ENCODE measurements at regions not wholly inside any gene's neighbourhood (a gene's known extent, or its start where the extent isn't known, plus 50 kb on each side); places are given as distances from the start of the nearest gene placed in this dataset.
"Not testable (repeated sequence)": the region's sequence is repeated elsewhere in the genome, so short reads cannot be mapped to it uniquely, and the experiment has no call there.

DNA sequence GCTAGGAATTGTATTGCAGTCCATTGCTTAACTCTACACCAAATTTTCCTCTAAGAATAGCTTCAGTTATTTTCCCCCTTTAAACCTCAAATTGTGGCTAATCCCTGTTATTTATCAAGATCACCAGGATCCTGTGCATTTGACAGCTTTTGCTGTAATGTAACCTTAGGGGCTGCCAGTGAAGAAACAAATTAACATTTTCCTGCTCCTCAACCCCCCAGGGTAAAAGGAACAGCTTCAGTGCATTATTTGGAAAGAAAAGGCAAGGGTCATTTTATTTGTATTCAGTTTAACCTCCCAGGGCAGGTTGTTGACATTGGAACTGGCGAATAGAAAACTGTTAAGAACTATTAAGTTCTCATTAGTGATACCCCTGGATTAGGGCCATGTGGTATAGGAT is 57.0 kb downstream of the PCDH20 start:
- ATAC-seq: no peak

DNA sequence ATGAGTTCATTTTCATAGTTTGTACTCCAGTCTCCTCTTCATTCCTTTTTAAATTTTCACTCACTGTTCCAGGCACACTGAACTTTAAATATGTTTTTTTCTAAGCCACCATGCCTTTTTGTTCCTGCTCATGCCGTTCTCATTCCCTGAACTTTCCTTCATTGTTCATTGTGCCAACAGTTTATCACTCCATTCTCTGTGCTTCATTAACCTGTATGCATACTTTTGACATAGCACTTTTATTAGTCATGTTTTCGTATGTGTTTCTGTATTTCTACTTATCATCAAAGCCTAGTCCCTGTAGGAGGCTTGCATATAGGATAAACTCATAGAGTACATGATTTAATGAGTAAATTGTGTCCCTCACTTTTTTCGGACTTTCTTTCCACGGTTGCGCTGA is 65.3 kb downstream of the PCDH20 start:
- no peak for ATAC-seq

DNA sequence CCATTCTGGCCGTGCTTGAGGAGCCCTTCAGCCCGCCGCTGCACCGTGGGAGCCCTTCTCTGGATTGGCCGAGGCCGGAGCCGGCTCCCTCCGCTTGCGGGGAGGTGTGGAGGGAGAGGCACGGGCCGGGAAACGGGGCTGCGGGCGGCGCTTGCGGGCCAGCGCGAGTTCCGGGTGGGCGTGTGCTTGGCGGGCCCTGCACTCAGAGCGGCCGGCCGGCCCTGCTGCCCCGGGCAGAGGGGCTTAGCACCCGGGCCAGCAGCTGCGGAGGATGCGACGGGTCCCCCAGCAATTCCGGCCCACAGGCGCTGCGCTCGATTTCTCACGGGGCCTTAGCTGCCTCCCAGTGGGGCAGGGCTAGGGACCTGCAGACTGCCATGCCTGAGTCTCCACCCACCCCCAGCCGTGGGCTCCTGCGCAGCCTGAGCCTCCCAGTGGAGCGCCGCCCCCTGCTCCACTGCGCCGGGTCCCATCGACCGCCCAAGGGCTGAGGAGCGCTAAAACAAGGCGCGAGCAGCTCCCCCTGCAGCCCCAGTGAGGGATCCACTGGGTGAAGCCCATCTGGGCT is 76.5 kb downstream of the PCDH20 start:
- no peak for ATAC-seq

DNA sequence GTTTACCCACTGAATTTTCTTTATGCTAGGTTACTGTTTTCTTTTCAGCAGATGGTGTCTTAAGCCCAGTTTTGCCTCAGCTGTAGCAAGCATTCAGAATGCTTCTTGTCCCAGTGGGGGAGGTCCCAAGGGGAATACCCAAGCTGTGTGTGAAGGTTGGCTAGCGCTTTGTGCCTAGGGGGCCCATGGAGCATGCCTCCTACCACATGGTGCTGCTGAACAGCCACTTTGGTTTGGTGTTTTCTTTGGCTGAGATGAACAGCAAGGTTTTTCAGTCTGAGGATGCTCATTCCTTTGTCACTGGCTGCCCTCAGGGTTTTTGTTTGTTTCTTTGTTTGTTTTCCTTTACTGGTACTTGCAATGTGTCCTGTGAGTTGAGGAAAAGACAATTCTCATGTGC is 99.0 kb downstream of the PCDH20 start:
- ATAC-seq: no peak

DNA sequence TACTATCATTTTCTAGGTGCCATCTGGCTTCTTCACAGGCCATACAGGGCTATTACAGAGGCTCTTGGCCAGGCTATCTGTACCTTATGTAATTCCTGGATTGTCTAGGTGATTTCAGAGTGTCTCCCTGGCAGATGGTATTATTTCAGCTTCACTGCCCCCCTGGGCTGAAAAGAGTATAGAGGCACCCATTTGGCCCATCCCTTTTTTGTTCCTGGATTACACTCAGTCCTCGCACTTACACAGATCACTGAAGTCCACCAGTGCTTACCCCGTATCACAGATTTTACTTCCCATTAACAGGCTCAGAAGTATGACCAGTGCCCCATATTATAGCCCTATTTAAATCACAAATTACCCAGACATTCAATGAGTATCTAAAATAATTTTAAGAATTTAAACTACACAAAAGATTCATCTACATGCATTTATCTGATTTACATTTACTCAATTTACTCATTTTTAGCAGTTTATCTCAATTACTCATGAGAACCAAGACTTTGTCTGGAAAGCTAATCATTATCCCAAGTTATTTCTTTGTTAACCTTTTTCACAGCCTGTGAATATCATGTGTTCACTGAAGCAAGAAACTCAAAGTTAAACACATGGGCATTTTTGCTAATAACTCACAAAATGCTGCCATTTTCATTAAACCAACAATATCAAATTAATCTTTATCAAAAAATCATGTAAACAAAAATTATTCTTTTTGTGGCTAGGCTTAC is 121.0 kb downstream of the PCDH20 start:
- ATAC-seq: no peak

DNA sequence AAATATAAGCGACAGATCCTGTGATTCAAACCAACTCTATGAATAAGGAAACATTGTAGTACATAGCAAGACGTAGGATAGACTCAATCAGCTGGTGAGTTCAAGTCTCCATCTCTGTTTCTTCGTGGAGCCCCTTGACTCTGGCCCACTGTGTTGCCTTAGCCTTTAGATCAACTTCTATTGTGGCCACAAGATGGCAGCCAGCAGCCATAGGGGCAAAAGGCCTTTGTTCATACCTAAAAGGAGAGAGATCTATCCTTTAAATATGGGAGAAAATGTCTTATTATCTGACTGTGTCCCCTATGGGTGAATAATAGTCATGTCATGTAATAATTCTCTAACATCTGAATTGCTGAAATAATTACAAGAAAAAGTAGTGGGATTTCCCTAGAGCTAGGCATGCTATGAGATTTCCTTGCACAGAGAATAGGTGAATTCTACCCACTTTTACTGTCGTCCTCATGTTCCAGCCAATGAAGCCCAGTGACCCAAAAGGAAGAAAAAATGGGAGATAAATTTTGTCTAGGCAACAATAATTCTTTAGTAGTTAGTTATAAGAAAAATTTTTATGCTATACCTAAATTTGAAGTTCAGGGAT is 129.4 kb downstream of the PCDH20 start:
- no peak for ATAC-seq

DNA sequence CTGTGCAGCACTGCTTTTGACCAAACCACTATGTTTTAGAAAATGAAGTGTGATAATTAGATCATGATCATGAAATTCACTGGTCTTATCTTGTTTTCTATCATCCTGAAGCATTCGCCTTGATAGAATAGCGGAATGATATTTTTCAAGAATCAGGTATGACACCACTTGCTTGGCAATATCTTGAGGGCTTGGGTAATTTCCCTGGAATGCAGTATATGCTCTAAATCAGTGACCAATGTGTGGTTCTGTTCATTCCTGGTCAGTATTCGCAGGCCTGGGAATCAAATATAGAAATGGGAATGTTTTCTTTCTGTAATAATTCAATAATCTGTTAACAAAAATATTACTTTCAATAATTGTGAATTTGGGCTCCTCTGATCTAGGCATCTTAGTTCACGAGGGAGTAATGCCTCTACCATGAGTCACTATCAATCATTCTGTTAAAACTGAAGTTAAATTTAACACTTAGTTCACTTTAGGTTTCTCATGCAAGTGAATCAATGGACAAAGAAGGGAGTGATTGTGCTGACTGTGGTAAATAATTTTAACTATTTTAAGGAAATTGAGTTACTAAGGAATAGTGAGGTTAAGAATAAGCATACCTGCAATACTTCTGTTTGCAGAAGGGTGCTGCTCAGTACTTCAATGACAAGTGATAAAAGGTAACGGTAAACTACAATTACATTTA is 137.9 kb downstream of the PCDH20 start:
- no peak for ATAC-seq

DNA sequence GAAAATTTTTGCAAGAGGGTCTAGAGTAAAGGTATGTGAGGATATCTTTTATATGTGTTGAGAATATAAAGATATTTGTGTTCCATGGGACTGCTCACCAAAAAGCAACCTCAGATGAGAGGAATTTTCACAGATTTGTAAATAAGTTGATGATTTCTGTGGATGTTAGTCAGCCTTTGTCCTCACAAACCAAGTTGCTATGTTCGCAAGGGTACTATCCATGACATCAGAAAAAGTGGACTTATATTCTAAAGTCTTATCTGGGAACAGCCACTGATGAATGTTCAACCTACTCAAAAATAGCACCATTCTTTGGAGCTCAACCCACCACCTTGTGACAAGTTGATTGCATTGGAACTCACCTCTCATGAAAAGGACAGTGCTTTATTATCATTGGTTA is 138.6 kb downstream of the PCDH20 start:
- no peak for ATAC-seq

DNA sequence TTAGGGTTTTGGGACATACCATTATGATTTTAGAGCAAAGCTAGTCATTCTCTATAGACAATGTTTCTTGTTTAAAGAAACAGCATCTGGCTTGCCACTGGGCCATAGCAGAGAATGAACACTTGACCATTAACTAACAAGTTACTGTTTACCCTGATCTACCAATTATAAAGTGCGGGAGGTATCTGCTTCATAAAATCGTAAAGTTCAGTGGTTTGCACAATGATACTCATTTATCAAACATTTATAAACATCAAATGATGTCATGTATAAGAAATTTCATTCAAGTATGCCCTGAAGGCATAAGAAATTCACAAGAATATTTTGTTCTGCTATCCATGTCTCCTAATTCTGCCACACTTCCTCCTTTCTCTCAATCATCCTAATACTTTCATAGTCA is 139.2 kb downstream of the PCDH20 start:
- ATAC-seq: no peak

DNA sequence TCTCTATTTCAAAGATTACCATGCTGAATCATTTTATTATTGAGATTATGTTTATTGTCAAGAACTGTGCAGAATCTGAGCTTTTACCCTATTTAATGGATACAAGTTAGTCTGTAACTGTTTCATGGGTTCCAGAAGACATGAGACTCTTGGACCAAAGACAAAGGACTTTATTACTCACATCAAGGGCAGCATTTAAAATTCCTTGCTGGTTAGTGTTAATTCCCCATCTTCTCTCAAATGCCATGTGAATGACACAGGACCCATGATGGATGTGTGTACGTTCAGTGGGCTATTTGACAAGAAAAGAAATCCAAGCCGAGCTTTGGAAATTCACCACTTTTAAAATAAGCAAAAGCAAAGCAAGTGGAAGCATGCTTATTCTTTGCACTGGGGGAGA is 139.9 kb downstream of the PCDH20 start:
- no peak for ATAC-seq

DNA sequence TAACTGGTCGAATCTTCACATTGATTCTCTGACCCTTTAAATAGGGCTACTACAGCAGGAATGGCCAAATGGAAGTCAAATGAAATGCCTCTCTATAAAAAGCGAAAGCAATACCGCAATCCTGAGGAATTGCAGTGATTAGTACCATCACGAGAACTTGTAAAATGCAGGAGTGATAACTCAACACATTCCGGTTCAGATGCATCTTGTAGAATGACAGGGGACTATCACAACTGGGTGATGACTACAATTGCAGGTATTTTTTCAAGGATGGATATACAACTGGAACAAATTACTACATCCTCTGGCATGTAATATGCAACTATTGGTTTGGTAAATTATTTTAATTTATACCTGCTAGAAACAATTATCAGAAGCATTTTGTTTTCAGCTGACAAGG is 140.4 kb downstream of the PCDH20 start:
- no peak for ATAC-seq

DNA sequence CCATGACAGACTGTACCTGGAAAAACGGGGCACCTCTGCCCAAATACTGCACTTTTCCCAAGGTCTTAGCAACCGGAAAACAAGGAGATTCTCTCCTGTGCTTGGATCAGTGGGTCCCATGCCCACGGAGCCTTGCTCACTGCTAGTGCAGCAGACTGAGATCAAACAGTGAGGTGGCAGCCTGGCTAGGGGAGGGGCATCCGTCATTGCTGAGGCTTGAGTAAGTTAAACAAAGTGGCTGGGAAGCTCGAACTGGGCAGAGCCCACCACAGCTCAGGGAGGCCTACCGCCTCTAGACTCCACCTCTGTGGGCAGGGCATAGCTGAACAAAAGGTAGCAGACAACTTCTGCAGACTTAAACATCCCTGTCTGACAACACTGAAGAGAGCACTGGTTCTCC is 148.8 kb downstream of the PCDH20 start:
- not testable (repeated sequence) for ATAC-seq

DNA sequence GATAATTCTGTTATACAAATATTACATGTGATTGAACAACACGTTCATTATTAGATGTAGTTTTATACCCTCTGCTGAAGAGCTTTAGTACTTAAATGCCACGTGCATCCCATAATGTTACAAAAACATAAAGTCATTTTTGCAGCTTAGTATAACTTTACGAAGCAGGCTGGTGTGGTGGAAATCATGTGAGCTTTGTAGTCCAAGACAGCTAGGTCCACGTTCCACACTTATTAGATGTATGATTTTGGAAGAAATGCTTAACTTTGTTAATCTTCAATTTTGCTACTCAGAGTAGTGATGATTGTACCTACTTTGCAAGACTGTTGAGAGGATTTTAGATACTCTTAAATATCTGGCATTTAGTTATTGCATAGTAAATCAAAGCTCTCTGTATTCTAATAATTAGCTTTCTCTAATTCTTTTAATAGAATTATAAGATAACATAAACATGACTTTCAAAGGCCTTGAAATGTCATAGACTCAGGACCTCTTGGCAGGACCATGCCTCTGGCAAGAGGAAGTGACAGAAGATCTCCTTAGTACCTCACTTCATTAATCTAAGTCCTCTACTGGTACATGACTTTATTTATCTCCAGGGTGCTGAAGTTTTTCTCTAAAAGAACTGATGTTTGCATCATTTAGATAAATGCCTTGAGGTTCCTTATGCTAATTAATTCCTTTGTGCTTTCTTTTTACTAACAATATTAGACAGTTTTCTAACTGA is 153.7 kb downstream of the PCDH20 start:
- no peak for ATAC-seq

DNA sequence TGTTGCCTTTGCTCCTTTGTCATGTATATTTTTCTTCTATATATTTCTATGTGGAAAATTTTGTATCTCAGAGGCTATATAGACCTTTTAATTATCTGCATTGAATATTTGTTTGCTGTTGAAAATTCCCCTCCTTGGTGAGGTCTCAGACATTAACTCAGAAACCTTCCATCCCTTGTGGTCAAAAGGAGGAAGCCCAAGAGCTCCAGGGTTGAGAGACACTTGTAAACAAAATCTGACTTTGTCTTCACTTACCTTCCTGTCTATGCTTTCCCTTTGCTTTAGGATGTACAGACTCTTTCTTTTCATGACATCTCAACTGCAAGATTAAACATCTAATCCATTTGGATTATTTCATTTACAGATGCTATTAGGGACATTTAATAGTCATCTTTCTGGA is 157.5 kb downstream of the PCDH20 start:
- ATAC-seq: no peak

DNA sequence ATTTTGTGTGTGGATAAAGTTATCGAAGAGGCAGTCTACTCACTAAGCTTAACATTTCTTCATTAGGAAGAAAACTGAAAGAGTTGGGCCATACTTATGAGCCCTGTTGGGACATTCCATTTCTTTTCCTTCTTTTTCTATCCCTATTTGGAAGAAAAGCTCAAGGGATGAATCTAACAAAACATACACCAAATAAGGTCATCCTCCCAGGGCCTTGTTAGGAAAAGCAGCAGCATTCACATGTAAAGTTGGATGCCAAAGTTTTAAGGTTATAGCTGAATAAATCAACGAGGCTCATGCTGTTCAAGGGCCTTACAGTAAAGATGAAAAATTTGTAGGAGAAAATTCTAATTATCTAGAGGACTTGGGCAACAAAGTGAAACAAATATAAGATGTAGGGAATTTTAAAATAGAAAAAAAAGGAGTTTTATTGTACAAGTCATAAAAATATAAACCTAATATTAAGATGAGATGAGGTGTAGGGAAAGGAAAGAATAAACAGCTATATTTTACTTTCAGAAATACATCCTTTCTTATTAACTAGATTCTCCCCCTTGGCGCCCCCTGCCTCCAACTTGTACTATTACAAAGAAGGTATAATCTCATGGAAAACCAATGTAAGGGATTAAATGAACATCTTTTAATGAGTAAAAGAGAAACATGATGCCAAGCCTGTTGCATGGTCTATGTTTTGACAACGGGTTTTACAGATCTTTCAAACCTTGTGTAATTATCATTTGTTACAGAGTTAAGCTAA is 160.4 kb downstream of the PCDH20 start:
- no peak for ATAC-seq

DNA sequence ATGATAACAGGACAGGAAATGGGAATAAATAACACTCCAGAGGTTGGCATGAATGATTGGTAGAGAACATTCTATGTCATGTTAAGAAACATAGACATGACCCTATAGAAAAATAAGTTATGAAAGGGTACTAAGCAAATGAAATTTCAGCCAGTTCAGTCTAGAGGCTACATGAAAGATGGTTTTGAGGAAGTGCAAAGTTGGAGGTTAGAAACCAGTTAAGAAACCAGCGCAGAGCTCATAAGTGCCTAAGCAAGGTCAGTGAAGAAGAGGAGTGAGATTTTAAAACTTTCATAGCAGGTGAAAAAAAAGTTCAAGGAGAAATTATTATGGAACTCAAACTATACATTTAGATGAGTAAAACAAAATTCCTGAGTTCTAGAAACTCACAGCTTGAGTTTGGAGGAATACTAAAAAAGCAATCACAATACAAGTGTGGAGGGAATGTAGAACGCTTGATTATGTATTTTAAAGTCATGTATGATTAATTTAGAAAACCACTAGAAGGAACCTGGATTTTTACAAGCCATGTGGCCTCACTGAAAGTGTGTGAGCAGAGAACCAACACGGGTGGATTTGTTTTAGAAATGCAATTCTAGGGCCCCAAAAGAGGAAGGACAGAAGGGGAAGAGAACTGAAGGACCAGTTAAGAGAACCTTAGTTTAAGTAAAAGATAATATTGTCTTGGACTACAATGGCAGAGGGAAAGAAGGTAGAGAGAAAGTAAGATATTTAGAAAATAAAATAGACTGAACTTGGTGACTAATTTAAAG is 162.4 kb downstream of the PCDH20 start:
- ATAC-seq: no peak

DNA sequence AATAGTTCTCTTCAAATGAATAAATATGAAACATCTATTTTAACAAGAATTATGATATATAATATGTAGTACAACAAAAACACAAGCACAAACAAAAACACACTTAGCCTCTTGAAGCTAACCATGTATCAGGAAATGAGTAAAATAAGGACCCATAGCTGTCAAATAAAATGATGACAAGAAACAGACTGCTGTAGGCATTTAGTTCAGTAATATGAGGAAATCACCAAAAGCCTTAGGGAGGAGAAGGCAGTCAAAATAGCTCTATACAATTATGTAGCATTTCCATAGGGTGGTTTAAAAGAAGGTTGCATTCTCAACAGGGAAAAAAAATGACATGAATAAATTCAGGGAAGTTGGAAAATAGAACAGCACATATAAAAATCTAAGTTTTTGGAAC is 163.4 kb downstream of the PCDH20 start:
- no peak for ATAC-seq

DNA sequence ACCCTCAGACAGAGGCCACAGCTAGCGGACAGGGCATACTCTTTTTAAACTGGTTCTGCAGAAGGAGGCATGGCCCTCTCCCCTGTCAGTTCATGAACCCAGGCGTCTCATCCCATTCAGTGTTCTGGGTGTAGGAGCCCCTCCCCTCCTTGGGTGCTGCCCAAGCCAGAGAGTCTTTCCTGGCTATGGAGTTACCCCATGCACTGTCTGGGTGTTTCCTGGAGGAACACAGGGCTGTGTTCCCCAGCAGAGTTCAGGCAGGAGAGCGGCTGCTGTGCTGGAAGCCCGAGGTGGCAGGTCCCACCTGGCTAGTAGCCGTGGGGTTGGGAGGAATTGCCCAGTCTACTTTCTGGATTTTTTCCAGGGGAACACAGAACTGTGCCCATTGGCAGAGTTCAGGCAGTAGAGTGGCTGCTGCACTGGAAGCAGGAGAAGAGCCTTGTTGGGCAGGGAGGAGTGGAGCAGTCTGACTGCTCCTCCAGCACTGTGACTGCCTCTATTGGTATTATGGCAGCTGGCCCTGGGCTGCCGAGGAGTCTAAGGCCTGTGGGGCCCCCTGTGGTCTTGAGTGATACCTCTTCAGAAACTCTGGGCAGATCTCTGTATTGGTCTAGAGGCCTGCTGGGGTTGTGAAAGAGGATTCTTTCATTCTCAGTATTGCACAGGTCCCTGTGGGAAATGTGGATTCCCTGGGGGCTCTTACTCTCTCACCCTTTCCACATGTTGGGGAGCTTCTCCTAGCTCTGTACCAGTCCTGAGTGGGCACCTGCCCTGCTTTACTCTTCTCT is 168.3 kb downstream of the PCDH20 start:
- no peak for ATAC-seq

DNA sequence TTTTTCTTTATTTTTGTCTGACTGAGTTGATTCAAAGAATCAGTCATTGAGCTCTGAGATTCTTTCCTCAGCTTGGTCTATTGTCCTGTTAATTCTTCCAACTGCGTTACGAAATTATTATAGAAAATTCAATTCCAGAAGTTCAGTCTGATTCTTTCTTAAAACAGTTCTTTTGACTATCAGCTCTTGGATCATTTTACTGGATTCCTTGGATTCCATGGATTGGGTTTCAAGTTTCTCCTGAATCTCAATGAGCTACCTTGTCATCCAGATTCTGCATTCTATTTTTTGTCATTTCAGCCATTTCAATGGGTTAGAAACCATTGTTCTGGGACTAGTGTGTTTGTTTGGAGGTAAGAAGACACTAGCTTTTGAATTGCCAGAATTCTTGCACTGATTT is 169.3 kb downstream of the PCDH20 start:
- ATAC-seq: no peak

DNA sequence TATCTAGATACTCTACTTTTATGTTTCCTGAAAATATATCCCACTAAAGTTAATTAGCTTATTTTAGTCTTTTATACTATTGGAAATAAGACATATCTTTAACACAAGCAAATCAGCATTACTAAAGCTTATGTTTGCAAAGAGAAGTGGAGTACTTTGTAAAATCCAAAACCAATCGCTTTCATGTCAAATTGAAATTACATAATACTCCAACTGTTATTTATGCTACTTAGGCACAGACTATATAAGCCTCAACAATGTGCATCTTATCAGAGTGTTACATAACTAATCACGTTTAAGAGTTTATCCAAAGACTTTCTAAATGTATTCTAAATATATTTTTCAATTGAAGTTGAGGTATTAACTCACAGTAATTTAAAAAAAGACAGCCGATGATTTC is 200.0 kb downstream of the PCDH20 start:
- ATAC-seq: no peak

DNA sequence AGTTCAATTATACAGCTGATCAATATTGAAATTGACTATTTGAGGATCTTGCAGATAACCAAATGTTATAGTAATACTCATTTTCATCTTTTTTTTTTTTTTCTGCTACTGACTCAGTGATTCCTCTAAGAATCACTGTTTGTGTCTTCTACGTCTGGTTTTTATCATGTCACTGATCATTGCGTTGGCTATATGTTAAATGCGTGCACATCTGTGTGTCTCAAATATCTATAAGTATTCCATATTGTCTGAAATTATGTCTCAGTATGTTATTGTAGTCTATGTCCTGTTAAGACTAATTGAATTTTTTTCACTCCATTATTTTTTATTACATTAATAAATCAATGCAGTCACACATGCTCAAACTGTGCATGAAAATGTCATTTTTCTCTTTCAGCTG is 200.5 kb downstream of the PCDH20 start:
- no peak for ATAC-seq

Measured in esophagus mucosa (tissue), 1 donor.